ENCODE measurements at regions not wholly inside any gene's neighbourhood (a gene's known extent, or its start where the extent isn't known, plus 50 kb on each side); places are given as distances from the start of the nearest gene placed in this dataset.

DNA sequence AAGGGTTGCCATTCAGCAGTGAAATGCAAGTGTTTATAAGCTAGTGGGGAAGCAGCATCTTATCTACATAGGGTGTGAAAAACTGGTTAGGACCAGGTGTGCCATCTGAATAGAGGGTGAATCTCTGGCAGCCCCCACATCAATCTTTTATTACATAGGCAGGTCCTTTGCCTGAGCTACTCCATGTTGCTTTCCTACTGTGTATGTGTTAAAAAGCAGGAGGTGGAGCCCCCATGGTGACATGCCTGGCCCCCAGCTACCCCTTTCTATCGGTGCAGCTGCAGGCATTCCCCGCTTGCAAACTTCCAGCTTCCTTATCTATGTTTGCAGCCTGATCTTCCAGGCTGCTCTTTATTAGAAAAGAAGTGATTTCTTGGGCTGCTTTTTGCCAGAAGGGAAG lies 353.5 kb downstream of the SPATA31D1 start:
- DNase-seq (ENCODE audit: low spot score): no peak
- H3K4me1 ChIP-seq (ENCODE audit: insufficient read depth, low read length, poor library complexity, severe bottlenecking): no peaks in the 10 kb centered on the region
- ChIA-PET CTCF (no interaction called here), POLR2A (ENCODE audit: low non-redundant PET) (no interaction called here)
- TF ChIP-seq EZH2 (IDR thresholded peaks at IDR 0.05; ENCODE audit: borderline replicate concordance, low read depth, low read length, poor library complexity, severe bottlenecking): no peak
- H3K27ac ChIP-seq (ENCODE audit: low read depth, low read length, poor library complexity, severe bottlenecking): no peak overlapping the region
- H3K27me3 ChIP-seq (replicated peaks; ENCODE audit: insufficient read depth, low read depth, low read length, poor library complexity): no peaks in the 10 kb centered on the region
- peaks cover 11% of the 10 kb centered on the region for H3K9me3 ChIP-seq (ENCODE audit: low read depth, low read length, poor library complexity, severe bottlenecking)
- no TSS peak for BruUV-seq (replicated peaks)
- H3K4me3 ChIP-seq (ENCODE audit: low read depth, low read length, poor library complexity, severe bottlenecking): no peak overlapping the region
- no peaks in the 10 kb centered on the region for H3K36me3 ChIP-seq (ENCODE audit: insufficient read depth, low read length, poor library complexity, severe bottlenecking)
- intact Hi-C loops (cut with micrococcal nuclease; ENCODE audit: unreplicated experiment): no loop called here

DNA sequence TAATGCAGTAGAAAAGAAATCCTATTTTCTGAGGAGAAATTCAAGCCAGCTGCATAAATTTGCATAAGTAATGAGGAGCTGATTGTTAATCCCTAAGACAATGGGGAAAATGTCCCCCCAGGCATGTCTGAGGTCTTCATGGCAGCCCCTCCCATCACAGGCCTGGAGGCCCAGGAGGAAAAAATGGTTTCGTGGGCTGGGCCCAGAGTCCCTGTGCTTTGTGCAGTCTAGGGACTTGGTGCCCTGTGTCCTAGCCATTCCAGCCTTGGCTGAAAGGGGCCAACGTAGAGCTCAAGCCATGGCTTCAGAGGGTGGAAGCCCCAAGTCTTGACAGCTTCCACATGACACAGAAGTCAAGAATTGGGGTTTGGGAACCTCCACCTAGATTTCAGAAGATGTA lies 357.5 kb downstream of the SPATA31D1 start:
- no peak for DNase-seq (ENCODE audit: low spot score)
- Histone ChIP-seq H3K4me3 (ENCODE audit: low read depth, low read length, poor library complexity, severe bottlenecking) (no peak overlapping the region), H3K27ac (ENCODE audit: low read depth, low read length, poor library complexity, severe bottlenecking) (no peak overlapping the region), H3K9me3 (ENCODE audit: low read depth, low read length, poor library complexity, severe bottlenecking) (peaks cover 16% of the 10 kb centered on the region), H3K36me3 (ENCODE audit: insufficient read depth, low read length, poor library complexity, severe bottlenecking) (no peaks in the 10 kb centered on the region), H3K4me1 (ENCODE audit: insufficient read depth, low read length, poor library complexity, severe bottlenecking) (no peaks in the 10 kb centered on the region), H3K27me3 (replicated peaks; ENCODE audit: insufficient read depth, low read depth, low read length, poor library complexity) (no peaks in the 10 kb centered on the region)
- POLR2A ChIA-PET (ENCODE audit: low non-redundant PET): no interaction called here
- intact Hi-C loops (cut with micrococcal nuclease; ENCODE audit: unreplicated experiment): no loop called here
- CTCF ChIA-PET: no interaction called here
- no TSS peak for BruUV-seq (replicated peaks)
- TF ChIP-seq EZH2 (IDR thresholded peaks at IDR 0.05; ENCODE audit: borderline replicate concordance, low read depth, low read length, poor library complexity, severe bottlenecking) (no peak), CTCF (conservative IDR thresholded peaks at IDR 0.05; ENCODE audit: low read depth, low read length) (no peak)

- Histone ChIP-seq H3K27me3 (replicated peaks; ENCODE audit: insufficient read depth, low read depth, low read length, poor library complexity) (no peaks in the 10 kb centered on the region), H3K27ac (ENCODE audit: low read depth, low read length, poor library complexity, severe bottlenecking) (no peak overlapping the region), H3K4me1 (ENCODE audit: insufficient read depth, low read length, poor library complexity, severe bottlenecking) (no peaks in the 10 kb centered on the region), H3K4me3 (ENCODE audit: low read depth, low read length, poor library complexity, severe bottlenecking) (no peak overlapping the region), H3K36me3 (ENCODE audit: insufficient read depth, low read length, poor library complexity, severe bottlenecking) (no peaks in the 10 kb centered on the region), H3K9me3 (ENCODE audit: low read depth, low read length, poor library complexity, severe bottlenecking) (peaks cover 6% of the 10 kb centered on the region)
- TF ChIP-seq CTCF (conservative IDR thresholded peaks at IDR 0.05; ENCODE audit: low read depth, low read length) (no peak), EZH2 (IDR thresholded peaks at IDR 0.05; ENCODE audit: borderline replicate concordance, low read depth, low read length, poor library complexity, severe bottlenecking) (no peak)
- intact Hi-C loops (cut with micrococcal nuclease; ENCODE audit: unreplicated experiment): no loop called here
- no TSS peak for BruUV-seq (replicated peaks)
- no peak for DNase-seq (ENCODE audit: low spot score)
- CTCF ChIA-PET: no interaction called here
- POLR2A ChIA-PET (ENCODE audit: low non-redundant PET): no interaction called here
Observed at GRCh38 chr9:82353631-82354278, 365.2 kb downstream of the SPATA31D1 start.

DNA sequence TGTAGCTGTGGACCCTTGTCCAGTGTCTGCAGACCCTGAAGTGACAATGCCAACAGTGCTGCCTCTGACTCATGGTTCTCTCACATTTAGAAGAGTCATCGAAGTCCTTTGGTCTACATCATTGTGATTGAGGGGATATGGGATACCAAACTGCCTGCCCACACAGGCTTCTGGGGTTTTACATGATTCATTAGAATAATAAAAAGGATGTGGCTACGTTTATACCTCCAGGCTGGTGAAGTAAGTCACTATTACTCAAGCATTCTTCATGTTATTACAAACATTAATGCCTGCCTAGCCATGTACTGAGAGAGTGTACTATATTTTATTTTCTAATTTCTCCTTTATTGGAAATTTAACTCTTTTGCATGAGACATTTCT lies 365.7 kb downstream of the SPATA31D1 start:
- no TSS peak for BruUV-seq (replicated peaks)
- intact Hi-C loops (cut with micrococcal nuclease; ENCODE audit: unreplicated experiment): no loop called here
- Histone ChIP-seq H3K36me3 (ENCODE audit: insufficient read depth, low read length, poor library complexity, severe bottlenecking) (no peaks in the 10 kb centered on the region), H3K9me3 (ENCODE audit: low read depth, low read length, poor library complexity, severe bottlenecking) (peaks cover 6% of the 10 kb centered on the region), H3K27ac (ENCODE audit: low read depth, low read length, poor library complexity, severe bottlenecking) (no peak overlapping the region), H3K4me1 (ENCODE audit: insufficient read depth, low read length, poor library complexity, severe bottlenecking) (no peaks in the 10 kb centered on the region), H3K4me3 (ENCODE audit: low read depth, low read length, poor library complexity, severe bottlenecking) (no peak overlapping the region), H3K27me3 (replicated peaks; ENCODE audit: insufficient read depth, low read depth, low read length, poor library complexity) (no peaks in the 10 kb centered on the region)
- CTCF ChIA-PET: no interaction called here
- TF ChIP-seq CTCF (conservative IDR thresholded peaks at IDR 0.05; ENCODE audit: low read depth, low read length) (no peak), EZH2 (IDR thresholded peaks at IDR 0.05; ENCODE audit: borderline replicate concordance, low read depth, low read length, poor library complexity, severe bottlenecking) (no peak)
- POLR2A ChIA-PET (ENCODE audit: low non-redundant PET): no interaction called here
- no peak for DNase-seq (ENCODE audit: low spot score)

All from A673 (cell line).